ENCODE measurements at regions not wholly inside any gene's neighbourhood (a gene's known extent, or its start where the extent isn't known, plus 50 kb on each side); places are given as distances from the start of the nearest gene placed in this dataset.

GRCh38 chr12:127526925-127527324 lies 740.0 kb upstream of the TMEM132C start (continued):
- TF ChIP-seq CHD7 (IDR thresholded peaks at IDR 0.05; ENCODE audit: insufficient replicate concordance, low read length): no peak
- no peak for TF ChIP-seq ASH2L (IDR thresholded peaks at IDR 0.05; ENCODE audit: low read length)
- no peak for TF ChIP-seq YY1 (IDR thresholded peaks at IDR 0.05; ENCODE audit: low read depth, low read length)
- no peak for TF ChIP-seq JUN (IDR thresholded peaks at IDR 0.05; ENCODE audit: low read depth, low read length)
- TF ChIP-seq BACH1 (IDR thresholded peaks at IDR 0.05; ENCODE audit: low read length): no peak
- no peak for TF ChIP-seq POLR2AphosphoS5 (IDR thresholded peaks at IDR 0.05; ENCODE audit: low read depth, low read length)
- TF ChIP-seq RAD21 (IDR thresholded peaks at IDR 0.05 in 1 of 2, conservative IDR thresholded peaks at IDR 0.05 in 1 of 2; ENCODE audit: low read depth in 2 of 2, low read length in 2 of 2): no peak
- TF ChIP-seq FOSL1 (IDR thresholded peaks at IDR 0.05; ENCODE audit: insufficient read depth, low read depth, low read length): no peak
- TF ChIP-seq SP2 (IDR thresholded peaks at IDR 0.05; ENCODE audit: low read length): no peak
- TF ChIP-seq BCL11A (IDR thresholded peaks at IDR 0.05; ENCODE audit: low read depth in 2 of 2, low read length in 2 of 2): no peak
- no peak for TF ChIP-seq POLR2A (IDR thresholded peaks at IDR 0.05; ENCODE audit: control extremely low read depth in 1 of 2, low read depth in 2 of 2, low read length in 2 of 2)
- TF ChIP-seq SIX5 (IDR thresholded peaks at IDR 0.05; ENCODE audit: low read depth, low read length): no peak
- TF ChIP-seq SIN3A (conservative IDR thresholded peaks at IDR 0.05 in 1 of 2, IDR thresholded peaks at IDR 0.05 in 1 of 2; ENCODE audit: low read depth in 1 of 2, low read length in 2 of 2): no peak
- no peak for TF ChIP-seq CBX5 (IDR thresholded peaks at IDR 0.05; ENCODE audit: low read depth, low read length)
